NCI-H128 (cell line): ENCODE measurements at regions not wholly inside any gene's neighbourhood (a gene's known extent, or its start where the extent isn't known, plus 50 kb on each side); places are given as distances from the start of the nearest gene placed in this dataset.

Experiments used
- DNase-seq: peaks from one replicate; lab custom pipeline; 2025; ENCODE audit not compliant: unreplicated experiment; lab: John Stamatoyannopoulos, UW

DNA sequence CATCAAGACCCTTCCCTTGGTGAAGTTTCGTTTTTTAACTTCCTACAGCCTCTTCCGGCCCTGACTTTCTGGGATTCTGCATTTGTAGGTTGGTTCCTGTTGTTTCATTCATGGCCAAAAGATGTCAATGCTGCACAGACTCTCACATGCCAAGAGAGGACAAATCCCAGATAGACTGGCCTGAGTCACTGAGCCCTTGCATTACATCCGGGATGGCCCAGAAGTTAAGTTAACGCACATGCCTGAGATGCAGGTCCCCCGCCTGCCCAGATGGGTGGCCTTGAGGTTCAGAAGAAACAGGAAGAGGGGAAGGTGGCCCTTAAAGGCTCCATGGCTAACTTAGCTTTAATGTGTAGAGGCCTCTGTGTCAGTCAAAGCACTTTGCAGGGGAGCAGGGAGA, 51.6 kb upstream of the SRGAP3 start:
- no peak for DNase-seq

DNA sequence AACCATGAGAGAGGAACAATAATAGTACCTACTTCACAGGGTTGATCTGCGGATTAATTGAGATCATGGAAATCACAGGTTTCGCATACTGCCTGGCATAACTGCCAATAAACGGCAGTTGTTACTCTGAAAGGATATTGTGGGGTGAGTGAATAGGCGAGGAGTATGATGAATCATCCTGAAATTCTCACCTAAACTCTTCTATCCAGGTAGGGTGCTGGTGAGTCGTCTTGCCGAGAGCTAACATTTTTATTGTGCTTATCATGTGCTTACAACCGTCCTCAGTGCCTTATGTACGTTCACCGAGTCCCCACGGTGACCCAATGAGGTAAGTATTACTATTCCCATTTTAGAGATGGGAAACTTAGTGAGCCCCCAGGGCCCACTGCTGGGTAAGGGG, 52.4 kb upstream of the SRGAP3 start:
- DNase-seq, result no peak

DNA sequence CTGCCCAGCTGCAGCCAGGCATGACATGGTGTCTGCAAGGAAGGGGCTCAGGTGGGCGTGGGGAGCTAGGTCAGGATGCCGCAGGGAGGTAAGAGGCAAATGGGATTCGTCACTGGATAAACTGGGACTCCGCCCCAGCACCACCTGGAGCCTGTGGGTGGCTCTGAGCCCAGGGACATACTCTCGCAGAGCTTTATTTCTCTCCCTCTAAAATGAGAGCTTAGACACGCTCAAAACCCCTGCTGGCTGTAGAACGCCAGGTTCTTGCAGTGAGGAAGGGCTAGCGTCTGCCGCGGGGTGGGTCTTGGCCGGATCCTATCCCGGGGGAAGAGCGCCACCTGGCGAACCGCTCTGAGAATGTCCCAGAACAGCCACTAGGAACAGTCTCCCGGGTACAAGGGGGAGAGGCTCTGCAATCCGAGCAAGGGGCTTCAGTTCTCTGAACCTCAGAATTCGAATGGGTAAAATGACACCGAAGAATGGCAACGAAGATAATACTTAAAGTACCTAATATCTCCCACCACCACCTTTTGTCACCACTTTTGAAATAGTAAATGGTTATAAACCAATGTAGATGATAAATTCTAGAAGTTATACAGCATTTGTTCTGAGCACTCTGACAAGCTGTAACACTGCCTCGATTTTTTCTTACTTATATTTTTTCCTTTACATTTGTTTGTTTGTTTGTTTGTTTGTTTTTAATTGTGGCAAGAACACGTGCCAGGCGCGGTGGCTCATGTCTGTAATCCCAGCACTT, 53.2 kb upstream of the SRGAP3 start:
- DNase-seq, result peak; percentile 79

- DNase-seq, result no peak
Measured at GRCh38 chr3:9308298-9308990, 54.4 kb upstream of the THUMPD3 start.

- DNase-seq, result no peak
Measured at GRCh38 chr3:9310043-9310442, 52.8 kb upstream of the THUMPD3 start.

- DNase-seq, result no peak
Measured at GRCh38 chr3:9311228-9311627, 51.6 kb upstream of the THUMPD3 start.
